Caco-2 (cell line): ENCODE measurements at regions not wholly inside any gene's neighbourhood (a gene's known extent, or its start where the extent isn't known, plus 50 kb on each side); places are given as distances from the start of the nearest gene placed in this dataset.

Experiments used
- BruUV-seq: library from RNA; stranded (reverse); fragments of 400-500 nt; replicated peaks from 2 replicates; lab custom pipeline; 2021; lab: Mats Ljungman, UMichigan
- CTCF ChIA-PET: fragments of 300-600 bp; sonication (Branson Sonifier 250); formaldehyde crosslinking; loops from one replicate; lab custom pipeline; 2022; ENCODE audit warnings: antibody characterized with exemption; lab: Charles Lee
- POLR2A ChIA-PET: fragments of 300-600 bp; sonication (Branson Sonifier 250); formaldehyde crosslinking; loops from one replicate; lab custom pipeline; 2022; ENCODE audit warnings: antibody characterized with exemption; lab: Charles Lee
- DNase-seq, 2 experiments: peaks; one replicate each; pipeline versions ENCODE4 v3.0.0 to v3.0.0-alpha.2; 2020 to 2022
- H3K27me3 ChIP-seq: replicated peaks from 2 replicates; pipeline ENCODE4 v1.6.0; 2011; ENCODE audit warnings: low read length; ENCODE audit not compliant: control insufficient read depth, insufficient read depth
- H3K36me3 ChIP-seq: 2 replicates; pipeline ENCODE4 v1.5.1; 2011; ENCODE audit warnings: low read length; ENCODE audit not compliant: control insufficient read depth, insufficient read depth
- H3K4me1 ChIP-seq: fragments of 250-450 bp; sonication (Bioruptor Pico); 2 replicates; pipeline ENCODE4 v1.5.1; 2020; ENCODE audit warnings: mild to moderate bottlenecking
- H3K4me3 ChIP-seq: 2 replicates; pipeline ENCODE4 v1.5.1; 2011; ENCODE audit warnings: low read depth, mild to moderate bottlenecking, control low read depth, low read length
- H3K9me3 ChIP-seq: fragments of 250-450 bp; sonication (Bioruptor Pico); 2 replicates; pipeline ENCODE4 v1.5.1; 2020; ENCODE audit warnings: mild to moderate bottlenecking, moderate library complexity
- H3K27ac Mint-ChIP-seq: one replicate; pipeline ENCODE4 v1.8.0; 2022; ENCODE audit warnings: mixed read lengths; ENCODE audit not compliant: unreplicated experiment
- H3K27me3 Mint-ChIP-seq: one replicate; pipeline ENCODE4 v1.8.0; 2022; ENCODE audit warnings: mixed read lengths; ENCODE audit not compliant: insufficient read depth, unreplicated experiment
- H3K36me3 Mint-ChIP-seq: one replicate; pipeline ENCODE4 v1.8.0; 2022; ENCODE audit warnings: mild to moderate bottlenecking, mixed read lengths; ENCODE audit not compliant: insufficient read depth, unreplicated experiment
- H3K4me1 Mint-ChIP-seq: one replicate; pipeline ENCODE4 v1.8.0; 2022; ENCODE audit warnings: low read depth, mixed read lengths; ENCODE audit not compliant: unreplicated experiment
- H3K4me3 Mint-ChIP-seq: one replicate; pipeline ENCODE4 v1.8.0; 2022; ENCODE audit warnings: mild to moderate bottlenecking, moderate library complexity, mixed read lengths; ENCODE audit not compliant: unreplicated experiment
- H3K9me3 Mint-ChIP-seq: one replicate; pipeline ENCODE4 v1.8.0; 2022; ENCODE audit warnings: mixed read lengths; ENCODE audit not compliant: unreplicated experiment
- intact Hi-C: fragments of 100-400 bp; cut with micrococcal nuclease; formaldehyde crosslinking; loops from one replicate; pipeline ENCODE4 v1.10.0; 2022; ENCODE audit not compliant: unreplicated experiment
- TF ChIP-seq, protein P1 (sequence below), 2 experiments: fragments of 200-600 bp in 1 of 2; IDR thresholded peaks; 1 replicate in 1 of 2; 2 replicates in 1 of 2; pipeline versions ENCODE4 v1.5.1 to v1.8.0; 2011 to 2022; ENCODE audit warnings: antibody characterized with exemption in 1 of 2, control low read depth in 1 of 2, inconsistent platforms in 1 of 2, low read depth in 1 of 2, low read length in 1 of 2, mild to moderate bottlenecking in 1 of 2, moderate library complexity in 1 of 2; ENCODE audit not compliant: insufficient read depth in 1 of 2, severe bottlenecking in 1 of 2, unreplicated experiment in 1 of 2

DNA sequence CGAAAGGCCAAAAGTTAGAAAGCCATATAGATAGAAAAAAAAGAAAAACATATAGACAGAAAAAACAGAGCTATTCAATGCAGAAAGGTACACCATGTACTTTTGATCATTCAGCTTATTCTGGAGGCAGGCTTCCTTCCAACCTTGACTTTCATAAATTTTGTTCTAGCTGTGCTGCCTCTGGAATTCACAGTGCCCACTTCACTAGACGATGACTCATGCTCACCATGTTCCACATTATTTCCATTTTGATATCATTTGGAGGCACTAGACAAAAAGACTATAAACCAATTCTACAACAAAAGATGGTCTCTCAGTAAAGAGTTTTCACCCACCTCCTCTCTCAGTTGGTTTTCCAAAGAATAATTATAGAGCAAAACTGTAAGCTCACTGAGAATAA lies 229.0 kb upstream of the IPO5 start:
- POLR2A ChIA-PET: no interaction called here
- Mint-ChIP-seq H3K4me3 (no peak overlapping the region), H3K9me3 (no peaks in the 10 kb centered on the region), H3K27me3 (peaks cover 2% of the 10 kb centered on the region), H3K27ac (no peak overlapping the region), H3K4me1 (no peaks in the 10 kb centered on the region), H3K36me3 (no peaks in the 10 kb centered on the region)
- Histone ChIP-seq H3K27me3 (no peaks in the 10 kb centered on the region), H3K4me1 (no peaks in the 10 kb centered on the region), H3K4me3 (no peak overlapping the region), H3K9me3 (no peaks in the 10 kb centered on the region), H3K36me3 (no peaks in the 10 kb centered on the region)
- intact Hi-C loops: no loop called here
- DNase-seq: no peak
- no TSS peak for BruUV-seq
- TF ChIP-seq, protein P1, sequence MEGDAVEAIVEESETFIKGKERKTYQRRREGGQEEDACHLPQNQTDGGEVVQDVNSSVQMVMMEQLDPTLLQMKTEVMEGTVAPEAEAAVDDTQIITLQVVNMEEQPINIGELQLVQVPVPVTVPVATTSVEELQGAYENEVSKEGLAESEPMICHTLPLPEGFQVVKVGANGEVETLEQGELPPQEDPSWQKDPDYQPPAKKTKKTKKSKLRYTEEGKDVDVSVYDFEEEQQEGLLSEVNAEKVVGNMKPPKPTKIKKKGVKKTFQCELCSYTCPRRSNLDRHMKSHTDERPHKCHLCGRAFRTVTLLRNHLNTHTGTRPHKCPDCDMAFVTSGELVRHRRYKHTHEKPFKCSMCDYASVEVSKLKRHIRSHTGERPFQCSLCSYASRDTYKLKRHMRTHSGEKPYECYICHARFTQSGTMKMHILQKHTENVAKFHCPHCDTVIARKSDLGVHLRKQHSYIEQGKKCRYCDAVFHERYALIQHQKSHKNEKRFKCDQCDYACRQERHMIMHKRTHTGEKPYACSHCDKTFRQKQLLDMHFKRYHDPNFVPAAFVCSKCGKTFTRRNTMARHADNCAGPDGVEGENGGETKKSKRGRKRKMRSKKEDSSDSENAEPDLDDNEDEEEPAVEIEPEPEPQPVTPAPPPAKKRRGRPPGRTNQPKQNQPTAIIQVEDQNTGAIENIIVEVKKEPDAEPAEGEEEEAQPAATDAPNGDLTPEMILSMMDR (IDR thresholded peaks at IDR 0.05; ENCODE audit: insufficient read depth in 1 of 2, low read depth in 1 of 2, low read length in 1 of 2, severe bottlenecking in 1 of 2, unreplicated experiment in 1 of 2): no peak
- CTCF ChIA-PET: no interaction called here

DNA sequence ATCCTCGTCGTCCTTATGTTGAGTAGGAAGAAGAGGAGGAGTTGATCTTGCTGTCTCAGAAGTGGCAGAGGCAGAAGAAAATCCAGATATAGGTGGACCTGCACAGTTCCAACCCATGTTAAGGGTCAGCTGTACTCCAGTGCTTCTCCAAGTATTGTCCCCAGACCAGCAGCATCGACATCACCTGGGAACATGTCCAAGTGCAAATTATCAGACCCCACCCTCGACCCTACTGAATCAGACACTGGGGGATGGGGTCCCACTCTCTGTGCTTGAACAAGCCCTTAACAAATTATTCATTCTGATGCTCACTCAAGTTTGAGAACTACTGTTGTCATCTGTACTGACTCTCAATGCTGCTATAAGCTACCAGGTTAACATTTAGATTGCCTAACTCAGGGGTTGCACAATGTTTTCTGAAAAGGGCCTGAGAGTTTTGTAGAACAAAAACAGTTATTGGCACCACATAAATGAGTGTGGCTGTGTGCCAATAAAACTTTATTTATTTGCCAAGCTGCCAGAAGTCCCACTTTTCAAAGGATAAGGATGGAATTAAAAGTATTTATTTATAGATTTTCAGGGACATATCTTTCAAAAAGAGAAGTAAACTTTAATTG lies 226.7 kb upstream of the IPO5 start:
- CTCF ChIA-PET: no interaction called here

DNA sequence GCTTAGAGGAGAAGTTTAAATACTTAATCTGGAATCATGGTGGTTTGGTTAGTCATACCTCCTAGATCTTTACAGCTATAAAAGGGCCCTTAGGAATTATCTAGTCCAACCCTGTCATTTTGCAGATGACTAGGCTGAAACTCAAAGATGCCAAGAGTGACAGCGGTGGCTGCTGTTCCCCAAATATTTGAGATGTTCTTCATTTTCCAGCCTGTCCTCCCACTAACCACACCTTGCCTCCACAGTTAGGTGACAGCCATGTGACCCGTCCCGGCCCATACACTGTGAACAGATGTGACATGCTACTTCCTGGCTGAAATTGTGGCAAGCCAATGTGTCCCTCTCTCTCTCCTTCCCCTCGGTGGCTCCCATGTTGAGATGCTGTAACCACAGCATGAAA lies 225.5 kb upstream of the IPO5 start:
- TF ChIP-seq, protein P1 (IDR thresholded peaks at IDR 0.05; ENCODE audit: insufficient read depth in 1 of 2, low read depth in 1 of 2, low read length in 1 of 2, severe bottlenecking in 1 of 2, unreplicated experiment in 1 of 2): no peak
- Mint-ChIP-seq H3K36me3 (no peaks in the 10 kb centered on the region), H3K4me1 (no peaks in the 10 kb centered on the region), H3K27ac (no peak overlapping the region), H3K4me3 (no peak overlapping the region), H3K27me3 (peaks cover 5% of the 10 kb centered on the region), H3K9me3 (no peaks in the 10 kb centered on the region)
- Histone ChIP-seq H3K27me3 (no peaks in the 10 kb centered on the region), H3K4me3 (no peak overlapping the region), H3K9me3 (no peaks in the 10 kb centered on the region), H3K4me1 (no peaks in the 10 kb centered on the region), H3K36me3 (no peaks in the 10 kb centered on the region)
- ChIA-PET POLR2A (no interaction called here), CTCF (no interaction called here)
- no TSS peak for BruUV-seq
- no peak for DNase-seq
- intact Hi-C loops: no loop called here

More for the DNA sequence above, 226.7 kb upstream of the IPO5 start:
- Mint-ChIP-seq H3K4me3 (no peak overlapping the region), H3K9me3 (no peaks in the 10 kb centered on the region), H3K27ac (no peak overlapping the region), H3K27me3 (peaks cover 5% of the 10 kb centered on the region), H3K36me3 (no peaks in the 10 kb centered on the region), H3K4me1 (no peaks in the 10 kb centered on the region)
- no peak for DNase-seq
- Histone ChIP-seq H3K9me3 (no peaks in the 10 kb centered on the region), H3K4me3 (no peak overlapping the region), H3K4me1 (no peaks in the 10 kb centered on the region), H3K27me3 (no peaks in the 10 kb centered on the region), H3K36me3 (no peaks in the 10 kb centered on the region)
- BruUV-seq: no TSS peak
- POLR2A ChIA-PET: no interaction called here
- intact Hi-C loops: no loop called here
- TF ChIP-seq, protein P1 (IDR thresholded peaks at IDR 0.05; ENCODE audit: insufficient read depth in 1 of 2, low read depth in 1 of 2, low read length in 1 of 2, severe bottlenecking in 1 of 2, unreplicated experiment in 1 of 2): no peak
